H1 (cell line): ENCODE measurements at regions not wholly inside any gene's neighbourhood (a gene's known extent, or its start where the extent isn't known, plus 50 kb on each side); places are given as distances from the start of the nearest gene placed in this dataset.

ENCODE experiments used
- CTCF ChIA-PET: fragments of 300-600 bp; sonication (Branson Sonifier 250); formaldehyde crosslinking; loops from one replicate; lab custom pipeline; 2021; ENCODE audit not compliant: partially characterized antibody; lab: Charles Lee
- POLR2A ChIA-PET: fragments of 300-600 bp; sonication (Branson Sonifier 250); formaldehyde crosslinking; loops from one replicate; lab custom pipeline; 2021; ENCODE audit warnings: inconsistent platforms; ENCODE audit not compliant: partially characterized antibody; lab: Charles Lee
- DNase-seq, 2 experiments: peaks; one replicate each; pipeline versions ENCODE4 v3.0.0 to v3.0.0-alpha.2; 2010 to 2022; ENCODE audit warnings: low spot score in 2 of 2, low read depth in 1 of 2, mixed read lengths in 1 of 2
- FAIRE-seq: peaks from 2 replicates; lab custom pipeline; 2011; peaks lifted over from hg19 to GRCh38; lab: Jason Lieb, UNC
- H2AFZ ChIP-seq: 2 replicates; pipeline ENCODE4 v1.8.1; 2012; ENCODE audit warnings: low read length, inconsistent platforms
- H2AK5ac ChIP-seq: 2 replicates; pipeline ENCODE4 v1.6.1; 2013; ENCODE audit warnings: low read depth, low read length
- H2BK120ac ChIP-seq: replicated peaks from 2 replicates; pipeline ENCODE3; 2013; ENCODE audit warnings: low read depth, low read length, inconsistent platforms
- H2BK12ac ChIP-seq: 2 replicates; pipeline ENCODE4 v1.6.1; 2013; ENCODE audit warnings: low read depth, low read length
- H2BK15ac ChIP-seq: 2 replicates; pipeline ENCODE4 v1.6.1; 2013; ENCODE audit warnings: low read length
- H2BK20ac ChIP-seq: 2 replicates; pipeline ENCODE4 v1.6.1; 2013; ENCODE audit warnings: low read length
- H2BK5ac ChIP-seq: 2 replicates; pipeline ENCODE4 v1.6.1; 2013; ENCODE audit warnings: low read depth, low read length
- H3K14ac ChIP-seq: 2 replicates; pipeline ENCODE4 v1.6.1; 2013; ENCODE audit warnings: inconsistent platforms; ENCODE audit not compliant: insufficient read length
- H3K18ac ChIP-seq: 2 replicates; pipeline ENCODE4 v1.6.1; 2013; ENCODE audit warnings: low read length; ENCODE audit errors: extremely low read depth
- H3K23ac ChIP-seq: 2 replicates; pipeline ENCODE4 v1.6.1; 2013; ENCODE audit warnings: inconsistent platforms; ENCODE audit not compliant: insufficient read length
- H3K23me2 ChIP-seq: 2 replicates; pipeline ENCODE4 v1.6.1; 2013; ENCODE audit warnings: low read depth, low read length
- H3K27ac ChIP-seq: 2 replicates; pipeline ENCODE4 v1.6.1; 2011; ENCODE audit warnings: low read depth, low read length, inconsistent platforms
- H3K27me3 ChIP-seq, 4 experiments: replicated peaks in 1 of 4; 1 replicate in 1 of 4; 2 replicates in 3 of 4; pipeline versions ENCODE4 v1.6.1 to v1.8.1; 2011 to 2013; ENCODE audit warnings: low read length in 3 of 4, mild to moderate bottlenecking in 3 of 4, inconsistent platforms in 2 of 4, mixed read lengths in 2 of 4, moderate library complexity in 1 of 4; ENCODE audit not compliant: control insufficient read depth in 3 of 4, insufficient read depth in 3 of 4; ENCODE audit errors: extremely low read depth in 1 of 4
- H3K36me3 ChIP-seq, 4 experiments: 2 replicates each; pipeline versions ENCODE4 v1.6.1 to v1.8.1; 2011 to 2013; ENCODE audit warnings: mild to moderate bottlenecking in 4 of 4, low read length in 3 of 4, moderate library complexity in 2 of 4, control low read depth in 1 of 4, inconsistent platforms in 1 of 4; ENCODE audit not compliant: insufficient read depth in 4 of 4, control insufficient read depth in 2 of 4
- H3K4ac ChIP-seq: replicated peaks from 2 replicates; pipeline ENCODE3; 2013; ENCODE audit warnings: low read length, low read depth, mixed read lengths, inconsistent platforms; ENCODE audit not compliant: insufficient read length
- H3K4me1 ChIP-seq, 4 experiments: replicated peaks in 1 of 4; 1 replicate in 1 of 4; 2 replicates in 3 of 4; pipeline versions ENCODE4 v1.6.1 to v1.8.1; 2011 to 2013; ENCODE audit warnings: low read length in 3 of 4, inconsistent platforms in 2 of 4, mixed read lengths in 1 of 4; ENCODE audit not compliant: insufficient read depth in 4 of 4, control insufficient read depth in 3 of 4
- H3K4me2 ChIP-seq, 2 experiments: 2 replicates each; pipeline versions ENCODE4 v1.6.1 to v1.8.1; 2011 to 2013; ENCODE audit warnings: low read depth in 2 of 2, low read length in 2 of 2, control low read depth in 1 of 2, inconsistent platforms in 1 of 2, mild to moderate bottlenecking in 1 of 2; ENCODE audit not compliant: insufficient read depth in 1 of 2
- H3K4me3 ChIP-seq, 4 experiments: fragments of 200-600, 300-600 bp in 1 of 4; sonication (generic), shearing (Covaris generic), sonication (Bioruptor Twin) in 1 of 4; 2 replicates each; pipeline versions ENCODE4 v1.5.1 to v1.8.1; 2011 to 2016; ENCODE audit warnings: low read length in 4 of 4, low read depth in 3 of 4, control low read depth in 2 of 4, inconsistent platforms in 2 of 4, mild to moderate bottlenecking in 2 of 4, mixed read lengths in 1 of 4, moderate library complexity in 1 of 4; ENCODE audit not compliant: insufficient read depth in 2 of 4; ENCODE audit errors: extremely low read depth in 1 of 4
- H3K56ac ChIP-seq: replicated peaks from 2 replicates; pipeline ENCODE3; 2013; ENCODE audit warnings: low read depth, mild to moderate bottlenecking, mixed read lengths, low read length, inconsistent platforms; ENCODE audit not compliant: insufficient read length
- H3K79me1 ChIP-seq: 2 replicates; pipeline ENCODE4 v1.6.1; 2013; ENCODE audit warnings: low read depth, low read length, control low read depth
- H3K79me2 ChIP-seq, 2 experiments: 2 replicates each; pipeline versions ENCODE4 v1.6.1 to v1.8.1; 2012 to 2013; ENCODE audit warnings: low read length in 2 of 2, mild to moderate bottlenecking in 2 of 2, inconsistent platforms in 1 of 2; ENCODE audit not compliant: insufficient read depth in 2 of 2, control insufficient read depth in 1 of 2
- H3K9ac ChIP-seq, 4 experiments: replicated peaks in 1 of 4; 1 replicate in 1 of 4; 2 replicates in 3 of 4; pipeline versions ENCODE4 v1.6.1 to v1.8.1; 2011 to 2013; ENCODE audit warnings: low read depth in 3 of 4, low read length in 3 of 4, control low read depth in 2 of 4, mild to moderate bottlenecking in 2 of 4, moderate library complexity in 2 of 4, inconsistent platforms in 1 of 4; ENCODE audit errors: extremely low read depth in 1 of 4
- H3K9me3 ChIP-seq, 2 experiments: 2 replicates each; pipeline versions ENCODE4 v1.6.1 to v1.8.1; 2012 to 2013; ENCODE audit warnings: mild to moderate bottlenecking in 2 of 2, moderate library complexity in 2 of 2, control low read depth in 1 of 2, inconsistent platforms in 1 of 2, low read depth in 1 of 2, low read length in 1 of 2, mixed read lengths in 1 of 2; ENCODE audit not compliant: insufficient read depth in 2 of 2
- H4K20me1 ChIP-seq, 2 experiments: replicated peaks in 1 of 2; 2 replicates each; pipeline versions ENCODE3 to v1.8.1; 2011 to 2013; ENCODE audit warnings: inconsistent platforms in 2 of 2, low read length in 2 of 2, mild to moderate bottlenecking in 1 of 2; ENCODE audit not compliant: insufficient read depth in 2 of 2, control insufficient read depth in 1 of 2
- H4K5ac ChIP-seq: 2 replicates; pipeline ENCODE4 v1.6.1; 2013; ENCODE audit warnings: low read length, low read depth, mixed read lengths, inconsistent platforms; ENCODE audit not compliant: insufficient read length
- H4K8ac ChIP-seq: 2 replicates; pipeline ENCODE4 v1.8.0; 2013; ENCODE audit warnings: mild to moderate bottlenecking, moderate library complexity, low read length, inconsistent platforms; ENCODE audit not compliant: insufficient read depth; ENCODE audit errors: extremely low read depth
- H4K91ac ChIP-seq: replicated peaks from 2 replicates; pipeline ENCODE3; 2013; ENCODE audit warnings: low read length, mixed read lengths, inconsistent platforms; ENCODE audit not compliant: insufficient read length
- ASH2L ChIP-seq: fragments of 200-600, 300-600 bp; sonication (generic); IDR thresholded peaks from one replicate; pipeline ENCODE4 v1.7.1; 2017; ENCODE audit warnings: low read length
- BACH1 ChIP-seq: IDR thresholded peaks from 2 replicates; pipeline ENCODE4 v1.6.1; 2012; ENCODE audit warnings: low read length, improper control_type of control experiment
- CBX5 ChIP-seq: fragments of 300-800, 300-1000 bp; sonication (generic); IDR thresholded peaks from 2 replicates; pipeline ENCODE4 v1.7.1; 2016; ENCODE audit warnings: antibody characterized with exemption, low read length, low read depth
- CHD2 ChIP-seq: IDR thresholded peaks from 2 replicates; pipeline ENCODE4 v1.6.1; 2012; ENCODE audit warnings: low read length, improper control_type of control experiment
- EP300 ChIP-seq, 2 experiments: IDR thresholded peaks; 1 replicate in 1 of 2; 2 replicates in 1 of 2; pipeline ENCODE4 v1.6.1; 2011 to 2012; ENCODE audit warnings: low read depth in 2 of 2, low read length in 2 of 2, mild to moderate bottlenecking in 2 of 2, borderline replicate concordance in 1 of 2, inconsistent platforms in 1 of 2, moderate library complexity in 1 of 2
- GABPA ChIP-seq: IDR thresholded peaks from 2 replicates; pipeline ENCODE4 v1.6.1; 2011; ENCODE audit warnings: mild to moderate bottlenecking, low read length, moderate library complexity, borderline replicate concordance; ENCODE audit not compliant: insufficient read depth
- KDM5A ChIP-seq: fragments of 200-600 bp; IDR thresholded peaks from 2 replicates; pipeline ENCODE4 v1.7.1; 2012; ENCODE audit warnings: mild to moderate bottlenecking, low read length, inconsistent platforms, mixed read lengths
- NRF1 ChIP-seq: IDR thresholded peaks from 2 replicates; pipeline ENCODE4 v1.6.1; 2011; ENCODE audit warnings: mild to moderate bottlenecking, low read depth, low read length, improper control_type of control experiment
- PHF8 ChIP-seq: fragments of 200-600 bp; sonication (generic); conservative IDR thresholded peaks from 2 replicates; pipeline ENCODE4 v1.7.1; 2012; ENCODE audit warnings: low read depth, mild to moderate bottlenecking, inconsistent platforms, low read length, moderate library complexity
- POLR2A ChIP-seq, 2 experiments: IDR thresholded peaks; 1 replicate in 1 of 2; 2 replicates in 1 of 2; pipeline ENCODE4 v1.6.1; 2011; ENCODE audit warnings: low read depth in 2 of 2, low read length in 2 of 2, mild to moderate bottlenecking in 2 of 2; ENCODE audit errors: control extremely low read depth in 1 of 2
- SP2 ChIP-seq: IDR thresholded peaks from 2 replicates; pipeline ENCODE4 v1.6.1; 2012; ENCODE audit warnings: mild to moderate bottlenecking, low read length, inconsistent platforms
- WGBS, 2 experiments: shearing (Covaris generic) in 1 of 2; methylation state at CpG; one replicate each; pipeline versions ENCODE4 v1.1.6 to v1.1.7; 2013 to 2015; ENCODE audit warnings: low lambda C conversion rate in 2 of 2, mixed read lengths in 2 of 2, inconsistent platforms in 1 of 2, low coverage in 1 of 2, missing lambda C conversion rate in 1 of 2; ENCODE audit not compliant: insufficient replicate concordance in 2 of 2, insufficient coverage in 1 of 2, insufficient read length in 1 of 2; ENCODE audit errors: extremely low coverage in 1 of 2, missing lambda C conversion rate in 1 of 2; 5-methylcytosine and 5-hydroxymethylcytosine counted together

GRCh38 chr14:94685681-94686485 lies 73.7 kb downstream of the SERPINA3 start:
- no peak overlapping the region for H2BK20ac ChIP-seq
- H3K23me2 ChIP-seq: no peaks in the 10 kb centered on the region
- no peaks in the 10 kb centered on the region for H3K79me1 ChIP-seq
- H3K56ac ChIP-seq: no peak overlapping the region
- no peak for FAIRE-seq
- no peak overlapping the region for H3K14ac ChIP-seq
- H3K4me1 ChIP-seq: peaks cover 0 to 10% (median 4%) of the 10 kb centered on the region in 4 experiments; a peak in 5 of 7 replicates
- 86% methylated on average over 9 of the region's 9 CpGs; no CpG with 5 or more reads in 1 of the 2 experiments for WGBS, 2 experiments
- H3K4me3 ChIP-seq: no peak overlapping the region
- H2BK120ac ChIP-seq: no peak overlapping the region
- H2BK15ac ChIP-seq: no peak overlapping the region
- no peaks in the 10 kb centered on the region for H4K20me1 ChIP-seq
- no peak overlapping the region for H2BK5ac ChIP-seq
- no peak overlapping the region for H4K5ac ChIP-seq
- H2BK12ac ChIP-seq: no peak overlapping the region
- no peak overlapping the region for H4K8ac ChIP-seq
- CTCF ChIA-PET: interaction anchor here (0.6 to 1.3 kb wide), 5 partner anchors 60 to 747 kb away, joined by 3 read pairs; no protein-coding TSS in a partner anchor
- no peak overlapping the region for H3K4me2 ChIP-seq
- DNase-seq: no peak
- H3K9ac ChIP-seq: no peak overlapping the region
- no peak overlapping the region for H4K91ac ChIP-seq
- H3K9me3 ChIP-seq: no peaks in the 10 kb centered on the region
- no peak overlapping the region for H3K4ac ChIP-seq
- H3K27ac ChIP-seq: no peak overlapping the region
- POLR2A ChIA-PET: no interaction called here
- H3K23ac ChIP-seq: no peak overlapping the region
- H3K36me3 ChIP-seq: no peaks in the 10 kb centered on the region
- H2AFZ ChIP-seq: no peak overlapping the region
- H3K79me2 ChIP-seq: no peaks in the 10 kb centered on the region
- no peak overlapping the region for H2AK5ac ChIP-seq
- H3K18ac ChIP-seq: no peak overlapping the region
- peaks cover 0 to 8% (median 2%) of the 10 kb centered on the region in 4 experiments; a peak in 5 of 7 replicates for H3K27me3 ChIP-seq
- TF ChIP-seq POLR2A (IDR thresholded peaks at IDR 0.05; ENCODE audit: control extremely low read depth in 1 of 2, low read depth in 2 of 2, low read length in 2 of 2): no peak
- no peak for TF ChIP-seq NRF1
- TF ChIP-seq ASH2L: no peak
- no peak for TF ChIP-seq GABPA
- TF ChIP-seq KDM5A: no peak
- no peak for TF ChIP-seq PHF8
- TF ChIP-seq CHD2: no peak
- TF ChIP-seq BACH1: no peak
- TF ChIP-seq SP2: no peak
- TF ChIP-seq CBX5: no peak
- no peak for TF ChIP-seq EP300 (IDR thresholded peaks at IDR 0.05; ENCODE audit: borderline replicate concordance in 1 of 2, low read depth in 2 of 2, low read length in 2 of 2)
